ENCODE measurements at regions not wholly inside any gene's neighbourhood (a gene's known extent, or its start where the extent isn't known, plus 50 kb on each side); places are given as distances from the start of the nearest gene placed in this dataset.

DNA sequence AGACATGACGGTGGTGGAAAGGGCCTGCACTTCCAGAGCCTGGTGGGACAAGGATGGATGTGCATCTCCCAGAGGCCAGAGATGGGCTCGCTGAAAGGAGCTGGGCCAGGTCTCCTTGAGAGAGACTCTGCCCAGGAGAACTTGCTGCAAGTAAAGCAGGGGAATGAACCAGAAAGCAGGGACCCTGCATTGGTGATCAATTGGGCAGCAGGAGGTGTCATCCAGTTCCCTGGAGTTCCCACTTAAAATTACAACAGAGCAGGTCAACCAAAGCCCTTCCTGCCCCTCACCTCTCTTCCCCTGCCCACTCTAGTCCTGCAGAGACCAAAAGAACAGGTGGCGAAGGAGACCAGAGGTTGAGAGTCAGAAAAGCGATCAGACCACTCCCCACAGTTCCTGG is 69.7 kb upstream of the CAB39 start:
- TF ChIP-seq, protein P1, sequence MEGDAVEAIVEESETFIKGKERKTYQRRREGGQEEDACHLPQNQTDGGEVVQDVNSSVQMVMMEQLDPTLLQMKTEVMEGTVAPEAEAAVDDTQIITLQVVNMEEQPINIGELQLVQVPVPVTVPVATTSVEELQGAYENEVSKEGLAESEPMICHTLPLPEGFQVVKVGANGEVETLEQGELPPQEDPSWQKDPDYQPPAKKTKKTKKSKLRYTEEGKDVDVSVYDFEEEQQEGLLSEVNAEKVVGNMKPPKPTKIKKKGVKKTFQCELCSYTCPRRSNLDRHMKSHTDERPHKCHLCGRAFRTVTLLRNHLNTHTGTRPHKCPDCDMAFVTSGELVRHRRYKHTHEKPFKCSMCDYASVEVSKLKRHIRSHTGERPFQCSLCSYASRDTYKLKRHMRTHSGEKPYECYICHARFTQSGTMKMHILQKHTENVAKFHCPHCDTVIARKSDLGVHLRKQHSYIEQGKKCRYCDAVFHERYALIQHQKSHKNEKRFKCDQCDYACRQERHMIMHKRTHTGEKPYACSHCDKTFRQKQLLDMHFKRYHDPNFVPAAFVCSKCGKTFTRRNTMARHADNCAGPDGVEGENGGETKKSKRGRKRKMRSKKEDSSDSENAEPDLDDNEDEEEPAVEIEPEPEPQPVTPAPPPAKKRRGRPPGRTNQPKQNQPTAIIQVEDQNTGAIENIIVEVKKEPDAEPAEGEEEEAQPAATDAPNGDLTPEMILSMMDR (IDR thresholded peaks at IDR 0.05; ENCODE audit: low read length, missing control alignments): no peak
- no peak for DNase-seq (ENCODE audit: low read depth)
- H3K4me3 ChIP-seq (replicated peaks; ENCODE audit: low read depth, low read length): no peak overlapping the region

DNA sequence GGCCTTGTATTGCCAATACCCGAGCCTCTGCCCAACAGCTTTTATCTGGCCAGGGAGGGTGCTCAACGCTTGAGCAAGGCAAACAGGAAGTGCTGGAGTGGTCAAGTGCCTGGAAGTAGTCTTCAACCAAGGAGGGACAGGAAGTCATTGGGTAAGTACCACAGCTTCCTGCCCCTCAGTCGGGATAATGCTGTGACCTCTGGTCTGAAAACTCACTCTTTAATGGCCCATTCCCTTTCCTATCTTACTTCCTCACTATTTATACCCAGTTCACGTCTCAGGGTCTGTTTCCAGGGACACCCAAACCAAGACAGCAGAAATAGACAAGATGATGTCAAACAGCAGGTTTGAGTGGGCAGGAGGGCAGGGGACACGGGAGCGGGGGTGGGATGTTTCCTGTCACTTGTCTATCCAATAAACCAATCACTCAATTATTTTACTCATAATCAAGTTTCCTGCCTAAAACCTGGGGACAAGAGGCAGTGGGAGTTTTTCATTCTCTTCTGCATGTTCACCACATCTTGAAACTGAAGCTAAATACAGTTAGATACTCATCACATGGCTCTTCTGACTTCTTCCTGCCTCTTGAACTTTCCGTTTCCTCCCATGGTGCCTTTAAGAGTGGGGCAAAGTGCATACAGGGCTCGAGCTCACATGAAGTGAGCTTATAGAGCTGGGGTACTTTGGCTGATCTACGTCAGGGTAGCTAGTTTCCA is 68.9 kb upstream of the CAB39 start:
- DNase-seq (ENCODE audit: low read depth): peak; percentile 12

DNA sequence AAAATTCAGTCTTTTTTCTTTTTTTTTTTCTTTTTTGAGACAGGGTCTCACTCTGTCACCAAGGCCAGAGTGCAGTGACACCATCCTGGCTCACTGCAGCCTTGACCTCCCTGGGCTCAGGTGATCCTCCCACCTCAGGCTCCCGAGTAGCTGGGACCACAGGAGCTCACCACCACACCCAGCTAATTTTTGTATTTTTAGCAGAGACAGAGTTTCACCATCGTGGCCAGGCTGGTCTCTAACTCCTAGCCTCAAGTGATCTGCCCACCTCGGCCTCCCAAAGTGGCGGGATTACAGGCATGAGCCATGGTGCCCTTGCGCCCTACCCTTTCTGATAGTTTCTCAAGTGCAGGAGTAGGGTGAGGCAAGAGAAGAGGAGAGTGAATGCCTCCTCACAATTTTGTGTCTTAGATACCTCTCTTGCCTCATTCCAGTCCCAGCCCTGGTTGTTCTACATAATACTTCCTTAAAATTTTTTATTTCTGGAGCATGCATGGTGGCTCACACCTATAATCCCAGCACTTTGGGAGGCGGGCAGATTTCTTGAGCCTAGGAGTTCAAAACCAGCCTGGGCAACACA is 68.2 kb upstream of the CAB39 start:
- DNase-seq (ENCODE audit: low read depth): no peak
- TF ChIP-seq, protein P1 (IDR thresholded peaks at IDR 0.05; ENCODE audit: low read length, missing control alignments): no peak
- no peak overlapping the region for H3K4me3 ChIP-seq (replicated peaks; ENCODE audit: low read depth, low read length)

More for the DNA sequence above, 68.9 kb upstream of the CAB39 start:
- no peak overlapping the region for H3K4me3 ChIP-seq (replicated peaks; ENCODE audit: low read depth, low read length)
- TF ChIP-seq, protein P1 (IDR thresholded peaks at IDR 0.05; ENCODE audit: low read length, missing control alignments): no peak

DNA sequence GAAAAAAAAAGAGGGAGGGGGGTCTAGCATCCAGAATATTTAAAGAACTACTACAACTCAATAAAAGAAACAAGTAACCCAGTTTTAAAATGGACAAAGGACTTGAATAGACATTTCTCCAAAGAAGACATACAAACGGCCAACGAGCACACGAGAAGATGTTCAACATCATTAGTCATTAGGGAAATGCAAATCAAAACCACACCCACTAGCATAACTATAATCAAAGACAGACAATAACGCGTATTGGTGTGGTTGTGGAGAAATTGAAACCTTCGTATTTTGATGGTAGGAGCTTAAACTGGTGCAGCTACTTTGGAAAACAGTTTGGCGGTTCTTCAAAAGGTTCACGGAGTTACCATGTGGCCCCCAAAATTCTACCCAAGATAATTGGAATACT is 64.3 kb upstream of the CAB39 start:
- H3K4me3 ChIP-seq (replicated peaks; ENCODE audit: low read depth, low read length): no peak overlapping the region
- TF ChIP-seq, protein P1 (IDR thresholded peaks at IDR 0.05; ENCODE audit: low read length, missing control alignments): no peak
- DNase-seq (ENCODE audit: low read depth): no peak

DNA sequence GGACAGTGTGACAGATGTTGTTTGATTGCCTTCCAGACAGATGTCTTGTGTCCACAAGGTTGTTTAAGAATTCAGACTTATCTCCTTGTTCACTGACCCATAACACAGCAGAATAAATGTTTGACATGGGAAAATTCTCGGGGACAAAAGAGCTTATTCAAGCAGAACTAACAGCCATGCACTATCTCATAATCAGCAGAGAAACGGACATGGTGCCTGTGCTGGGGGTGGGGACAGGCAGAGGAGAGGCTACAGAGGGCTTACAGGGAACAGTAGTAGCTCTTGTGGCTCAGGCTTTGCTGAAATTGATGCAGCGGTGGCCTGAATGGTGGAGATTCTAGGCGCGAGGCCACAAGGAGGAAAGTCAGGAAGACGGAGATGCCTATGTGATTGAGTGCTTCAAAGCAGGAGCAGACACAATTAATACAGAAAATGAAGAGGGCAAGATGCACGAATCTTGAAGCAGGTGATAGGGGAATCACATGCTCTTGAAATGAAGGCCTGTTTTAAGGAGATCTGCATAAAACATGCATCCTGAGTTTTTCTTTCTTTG is 62.0 kb upstream of the CAB39 start:
- TF ChIP-seq, protein P1 (IDR thresholded peaks at IDR 0.05; ENCODE audit: low read length, missing control alignments): no peak
- H3K4me3 ChIP-seq (replicated peaks; ENCODE audit: low read depth, low read length): no peak overlapping the region
- DNase-seq (ENCODE audit: low read depth): no peak

DNA sequence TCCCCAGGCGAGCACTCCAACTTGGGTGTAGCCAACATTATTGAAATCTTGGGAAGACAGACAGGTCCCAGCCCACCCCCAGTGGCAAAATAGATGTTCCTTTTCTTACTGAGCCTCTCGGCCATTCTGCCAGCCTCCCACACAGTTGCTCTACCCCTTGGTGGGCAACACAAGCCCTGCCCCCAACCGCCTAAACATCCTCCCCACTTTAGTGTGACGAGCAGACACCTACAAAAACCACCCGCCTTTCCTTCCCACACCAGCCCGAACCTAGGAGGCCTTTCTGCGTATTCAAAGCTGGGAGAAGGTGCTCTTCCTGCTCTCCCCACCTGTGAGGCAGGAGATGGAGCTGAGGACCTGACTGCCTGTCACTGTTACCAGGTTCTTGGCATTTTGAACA is 58.6 kb upstream of the CAB39 start:
- no peak overlapping the region for H3K4me3 ChIP-seq (replicated peaks; ENCODE audit: low read depth, low read length)
- TF ChIP-seq, protein P1 (IDR thresholded peaks at IDR 0.05; ENCODE audit: low read length, missing control alignments): no peak
- no peak for DNase-seq (ENCODE audit: low read depth)
